Astrocyte of the cerebellum (primary cell): ENCODE measurements at regions not wholly inside any gene's neighbourhood (a gene's known extent, or its start where the extent isn't known, plus 50 kb on each side); places are given as distances from the start of the nearest gene placed in this dataset.

ENCODE experiments used
- DNase-seq: peaks from one replicate; pipeline ENCODE4 v3.0.0-alpha.2; 2011; ENCODE audit warnings: low read depth
- H3K4me3 ChIP-seq: 2 replicates; pipeline ENCODE4 v1.5.1; 2011; ENCODE audit warnings: mild to moderate bottlenecking, low read depth, low read length, moderate library complexity
- CTCF ChIP-seq: IDR thresholded peaks from 2 replicates; pipeline ENCODE4 v1.5.1; 2012; ENCODE audit warnings: low read length, low read depth, moderate library complexity, mild to moderate bottlenecking; ENCODE audit errors: missing control alignments
- in situ Hi-C: cut with HindIII; loops from 2 replicates; pipeline ENCODE4 v1.10.0; 2017; ENCODE audit warnings: low sequenced_read_pairs

DNA sequence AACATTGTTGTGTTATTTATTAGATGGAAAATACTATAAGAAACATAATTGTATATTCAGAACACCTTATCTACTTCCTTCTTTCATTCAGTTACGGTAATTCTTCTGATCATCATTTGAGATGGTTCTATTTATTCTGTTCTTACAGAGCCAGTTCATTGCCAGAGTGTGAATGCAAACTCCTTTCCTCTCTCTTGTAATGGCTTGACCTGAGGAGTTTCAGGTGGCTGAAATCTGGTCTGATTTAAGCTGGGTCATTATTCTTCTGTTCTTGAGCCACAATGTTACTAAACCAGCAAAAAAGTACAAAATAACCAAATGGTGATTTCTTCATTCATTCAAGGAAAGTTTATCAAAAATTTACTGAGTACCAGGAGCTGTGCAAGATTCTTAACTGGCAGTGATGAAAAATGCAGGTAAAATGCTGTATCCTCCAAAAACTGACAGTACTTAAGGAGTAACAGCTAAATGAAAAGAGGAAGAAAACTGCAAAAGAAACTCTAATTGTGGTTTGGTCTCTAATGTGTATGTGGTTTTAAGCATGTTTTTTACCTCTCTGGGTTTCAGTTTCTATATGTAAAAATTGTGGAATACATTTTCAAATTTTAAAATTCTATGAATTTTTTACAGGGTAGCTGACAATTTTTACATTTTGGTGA is 182.4 kb upstream of the UFM1 start:
- in situ Hi-C loops = no loop called here
- no peak overlapping the region for H3K4me3 ChIP-seq
- DNase-seq = no peak
- TF ChIP-seq CTCF = no peak

DNA sequence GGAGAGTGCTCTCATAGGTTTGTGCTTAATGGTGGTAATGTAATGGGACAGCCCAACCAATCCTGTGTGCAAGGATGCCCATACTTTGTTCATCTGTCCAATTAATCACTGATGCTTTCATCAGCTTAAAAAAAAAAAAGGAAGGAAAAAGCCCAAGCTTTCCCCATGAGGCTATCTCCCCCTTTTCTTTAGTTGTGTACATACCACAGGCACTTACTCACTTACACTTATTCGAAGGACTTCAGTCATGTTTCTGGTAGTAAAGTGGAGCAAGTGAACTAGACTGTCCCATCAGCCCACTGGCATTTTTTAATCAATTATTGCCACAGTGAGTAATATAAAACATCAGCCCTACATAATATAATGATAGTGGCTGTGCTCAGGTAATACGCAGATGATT is 183.5 kb upstream of the UFM1 start:
- in situ Hi-C loops = no loop called here
- no peak for TF ChIP-seq CTCF
- no peak overlapping the region for H3K4me3 ChIP-seq
- DNase-seq = no peak

GRCh38 chr13:38160131-38160530 is 189.5 kb upstream of the UFM1 start:
- no peak for DNase-seq
- in situ Hi-C loops = no loop called here
- no peak for TF ChIP-seq CTCF
- H3K4me3 ChIP-seq = no peak overlapping the region

DNA sequence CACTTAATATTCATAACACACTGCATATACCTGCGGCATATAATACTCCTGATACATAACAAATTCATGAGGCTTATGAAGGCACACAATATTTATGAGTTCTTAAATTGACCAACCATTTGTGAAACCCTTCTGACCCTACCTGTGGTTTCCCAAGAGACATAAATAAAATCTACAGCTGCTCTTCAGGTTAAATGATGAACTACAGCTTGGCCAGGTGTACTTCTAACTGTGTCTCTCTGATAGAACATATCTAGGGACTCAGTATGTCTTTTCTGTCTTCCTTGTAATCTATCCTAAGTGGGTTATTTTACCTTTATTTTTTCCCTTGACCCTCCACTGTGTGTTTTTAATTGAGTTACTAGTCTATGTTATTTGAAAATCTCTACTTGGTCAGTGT is 189.9 kb upstream of the UFM1 start:
- DNase-seq = no peak
- TF ChIP-seq CTCF = no peak
- in situ Hi-C loops = no loop called here
- no peak overlapping the region for H3K4me3 ChIP-seq

GRCh38 chr13:38147050-38147449 is 202.6 kb upstream of the UFM1 start:
- no peak overlapping the region for H3K4me3 ChIP-seq
- in situ Hi-C loops = no loop called here
- TF ChIP-seq CTCF = no peak
- DNase-seq = no peak

DNA sequence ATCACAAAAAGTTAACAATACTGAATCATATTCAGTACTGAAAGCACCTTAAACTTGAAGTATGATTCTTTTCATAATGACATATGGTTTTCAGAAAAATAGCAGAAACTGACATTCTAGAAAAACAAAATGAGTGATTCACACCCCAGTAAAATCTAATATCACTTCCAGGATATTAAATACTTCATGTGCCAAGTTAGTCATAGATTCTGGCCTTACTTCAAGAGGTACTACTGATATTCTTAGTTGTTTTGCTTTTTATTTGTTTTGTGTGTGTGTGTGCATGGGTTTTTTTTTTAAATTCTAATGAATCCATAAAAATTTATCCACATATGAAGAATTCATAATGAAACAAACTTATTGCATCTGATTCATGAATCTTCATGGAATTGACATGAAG is 207.9 kb upstream of the UFM1 start:
- in situ Hi-C loops = no loop called here
- DNase-seq = no peak
- no peak for TF ChIP-seq CTCF
- no peak overlapping the region for H3K4me3 ChIP-seq
